Activated T-helper 1 cell treated with Interleukin-2 at 50 U/mL for 16 hours (primary cell): ENCODE measurements at regions not wholly inside any gene's neighbourhood (a gene's known extent, or its start where the extent isn't known, plus 50 kb on each side); places are given as distances from the start of the nearest gene placed in this dataset.
"Not testable (repeated sequence)": the region's sequence is repeated elsewhere in the genome, so short reads cannot be mapped to it uniquely, and the experiment has no call there.

Source experiments
- DNase-seq: peaks from one replicate; pipeline ENCODE4 v3.0.0-alpha.2; 2020; ENCODE audit warnings: low read depth

DNA sequence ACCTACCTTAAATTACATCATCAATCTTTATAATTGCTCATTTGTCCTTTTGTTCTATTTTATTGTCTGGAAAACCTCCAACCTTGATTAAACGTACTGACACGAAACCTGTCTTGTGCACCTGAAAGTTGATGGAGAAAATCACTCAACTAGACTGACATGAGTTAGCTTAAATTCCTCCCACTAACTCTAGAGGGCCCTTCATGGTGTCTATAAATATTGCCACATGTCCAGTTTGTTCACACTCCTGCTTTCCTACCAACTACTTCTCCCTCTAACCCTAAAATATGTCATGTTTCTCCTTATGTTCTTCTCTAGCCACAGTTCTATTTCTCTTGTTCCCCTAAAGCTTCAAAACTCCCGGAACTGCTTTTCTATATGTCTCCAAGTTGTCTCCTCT, 59.8 kb upstream of the SGO1 start:
- no peak for DNase-seq

- DNase-seq: no peak
Observed at GRCh38 chr3:20240154-20240883, 54.3 kb upstream of the SGO1 start.

- DNase-seq: not testable (repeated sequence)
Observed at GRCh38 chr3:20238199-20238598, 52.2 kb upstream of the SGO1 start.

GRCh38 chr3:20236603-20237002, 50.6 kb upstream of the SGO1 start:
- DNase-seq: no peak
